ENCODE measurements at regions not wholly inside any gene's neighbourhood (a gene's known extent, or its start where the extent isn't known, plus 50 kb on each side); places are given as distances from the start of the nearest gene placed in this dataset.
"Not testable (repeated sequence)": the region's sequence is repeated elsewhere in the genome, so short reads cannot be mapped to it uniquely, and the experiment has no call there.

DNA sequence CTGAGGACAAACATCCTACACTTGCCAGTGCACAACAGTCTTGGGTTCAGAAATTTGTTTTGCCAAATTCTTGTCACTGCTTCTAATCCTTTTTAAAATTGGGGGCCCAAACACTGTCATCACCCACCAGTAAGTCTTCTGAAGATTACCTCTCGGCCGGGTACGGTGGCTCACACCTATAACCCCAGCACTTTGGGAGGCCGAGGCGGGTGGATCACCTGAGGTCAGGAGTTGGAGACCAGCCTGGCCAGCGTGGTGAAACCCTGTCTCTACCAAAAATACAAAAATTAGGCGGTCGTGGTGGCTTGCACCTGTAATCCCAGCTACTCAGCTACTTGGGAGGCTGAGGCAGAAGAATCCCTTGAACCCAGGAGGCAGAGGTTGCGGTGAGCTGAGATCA is 87.8 kb upstream of the DMRT1 start:
- TF ChIP-seq, protein P1, sequence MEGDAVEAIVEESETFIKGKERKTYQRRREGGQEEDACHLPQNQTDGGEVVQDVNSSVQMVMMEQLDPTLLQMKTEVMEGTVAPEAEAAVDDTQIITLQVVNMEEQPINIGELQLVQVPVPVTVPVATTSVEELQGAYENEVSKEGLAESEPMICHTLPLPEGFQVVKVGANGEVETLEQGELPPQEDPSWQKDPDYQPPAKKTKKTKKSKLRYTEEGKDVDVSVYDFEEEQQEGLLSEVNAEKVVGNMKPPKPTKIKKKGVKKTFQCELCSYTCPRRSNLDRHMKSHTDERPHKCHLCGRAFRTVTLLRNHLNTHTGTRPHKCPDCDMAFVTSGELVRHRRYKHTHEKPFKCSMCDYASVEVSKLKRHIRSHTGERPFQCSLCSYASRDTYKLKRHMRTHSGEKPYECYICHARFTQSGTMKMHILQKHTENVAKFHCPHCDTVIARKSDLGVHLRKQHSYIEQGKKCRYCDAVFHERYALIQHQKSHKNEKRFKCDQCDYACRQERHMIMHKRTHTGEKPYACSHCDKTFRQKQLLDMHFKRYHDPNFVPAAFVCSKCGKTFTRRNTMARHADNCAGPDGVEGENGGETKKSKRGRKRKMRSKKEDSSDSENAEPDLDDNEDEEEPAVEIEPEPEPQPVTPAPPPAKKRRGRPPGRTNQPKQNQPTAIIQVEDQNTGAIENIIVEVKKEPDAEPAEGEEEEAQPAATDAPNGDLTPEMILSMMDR (conservative IDR thresholded peaks at IDR 0.05; ENCODE audit: low read length) = not testable (repeated sequence)
- TF ChIP-seq EZH2phosphoT487 (IDR thresholded peaks at IDR 0.05; ENCODE audit: borderline replicate concordance) = not testable (repeated sequence)
